GM12878 (cell line): ENCODE measurements at regions not wholly inside any gene's neighbourhood (a gene's known extent, or its start where the extent isn't known, plus 50 kb on each side); places are given as distances from the start of the nearest gene placed in this dataset.

ENCODE experiments used
- ATAC-seq: fragments of 200-7000 bp; cut with Tn5 transposase; 3 replicates; pipeline ENCODE4 v1.9.1; 2020; ENCODE audit warnings: mild to moderate bottlenecking, moderate library complexity
- BruUV-seq: library from RNA; stranded (reverse); fragments of 400-500 nt; replicated peaks from 2 replicates; lab custom pipeline; 2021; lab: Mats Ljungman, UMichigan
- CTCF ChIA-PET: fragments of 300-600 bp; sonication (Branson Sonifier 250); formaldehyde crosslinking; extraction: SDS; loops from one replicate; lab custom pipeline; 2021; ENCODE audit warnings: inconsistent platforms; lab: Yijun Ruan, JAX
- POLR2A ChIA-PET: fragments of 350-600 bp; formaldehyde crosslinking; extraction: SDS; loops from one replicate; lab custom pipeline; 2021; ENCODE audit warnings: inconsistent platforms; lab: Charles Lee
- RAD21 ChIA-PET: fragments of 300-600 bp; sonication (Branson Sonifier 250); formaldehyde crosslinking; loops from one replicate; lab custom pipeline; 2023; ENCODE audit warnings: antibody characterized with exemption; ENCODE audit not compliant: unreplicated experiment; lab: Charles Lee
- SMC1A ChIA-PET: fragments of 300-600 bp; sonication (Branson Sonifier 250); formaldehyde crosslinking; loops from one replicate; lab custom pipeline; 2023; ENCODE audit not compliant: unreplicated experiment, uncharacterized antibody; lab: Charles Lee
- DNase-seq: peaks from one replicate; pipeline ENCODE4 v3.0.0-alpha.2; 2011; ENCODE audit warnings: low read depth, low spot score
- FAIRE-seq: peaks from 3 replicates; lab custom pipeline; 2011; peaks lifted over from hg19 to GRCh38; lab: Jason Lieb, UNC
- H2AFZ ChIP-seq: 2 replicates; pipeline ENCODE4 v1.6.0; 2011; ENCODE audit warnings: low read depth, low read length, control low read depth; ENCODE audit not compliant: control insufficient read depth
- H3K27ac ChIP-seq: 2 replicates; pipeline ENCODE4 v1.5.1; 2011; ENCODE audit warnings: control low read depth; ENCODE audit not compliant: control insufficient read depth, insufficient read depth
- H3K27me3 ChIP-seq, 2 experiments: replicated peaks in 1 of 2; 2 replicates each; pipeline versions ENCODE4 v1.6.0 to v1.6.1; 2011; ENCODE audit warnings: low read length in 1 of 2; ENCODE audit not compliant: control insufficient read depth in 2 of 2, insufficient read depth in 2 of 2
- H3K36me3 ChIP-seq, 2 experiments: 2 replicates each; pipeline ENCODE4 v1.5.1; 2011; ENCODE audit warnings: low read length in 1 of 2; ENCODE audit not compliant: control insufficient read depth in 2 of 2, insufficient read depth in 2 of 2
- H3K4me1 ChIP-seq: 2 replicates; pipeline ENCODE4 v1.6.1; 2011; ENCODE audit warnings: mild to moderate bottlenecking, low read length, moderate library complexity, mixed read lengths; ENCODE audit not compliant: control insufficient read depth, insufficient read depth
- H3K4me2 ChIP-seq: 2 replicates; pipeline ENCODE4 v1.6.0; 2011; ENCODE audit warnings: control low read depth; ENCODE audit not compliant: control insufficient read depth, insufficient read depth
- H3K4me3 ChIP-seq: fragments of 200-600 bp; sonication (generic); 2 replicates; pipeline ENCODE4 v1.5.1; 2016
- H3K79me2 ChIP-seq: 2 replicates; pipeline ENCODE4 v1.6.0; 2011; ENCODE audit warnings: low read length; ENCODE audit not compliant: control insufficient read depth, insufficient read depth
- H3K9ac ChIP-seq: 2 replicates; pipeline ENCODE4 v1.8.0; 2011; ENCODE audit warnings: low read length, control low read depth, mixed read lengths; ENCODE audit not compliant: control insufficient read depth, insufficient read depth
- H3K9me3 ChIP-seq: replicated peaks from 3 replicates; pipeline ENCODE4 v1.5.1; 2011; ENCODE audit warnings: mild to moderate bottlenecking, low read length; ENCODE audit not compliant: control insufficient read depth, insufficient read depth
- H4K20me1 ChIP-seq: 2 replicates; pipeline ENCODE4 v1.6.0; 2011; ENCODE audit not compliant: control insufficient read depth, insufficient read depth
- BRCA1 ChIP-seq: IDR thresholded peaks from 2 replicates; pipeline ENCODE4 v1.6.1; 2011; ENCODE audit warnings: low read depth, low read length, improper control_type of control experiment
- GATAD2B ChIP-seq: fragments of 450-650 bp; conservative IDR thresholded peaks from 2 replicates; pipeline ENCODE4 v1.6.1; 2017; ENCODE audit warnings: low read depth, mild to moderate bottlenecking, moderate library complexity
- NR2F1 ChIP-seq: fragments of 450-650 bp; conservative IDR thresholded peaks from 2 replicates; pipeline ENCODE4 v1.6.1; 2017; ENCODE audit warnings: mild to moderate bottlenecking
- RELA ChIP-seq: fragments of 450-650 bp; IDR thresholded peaks from 2 replicates; pipeline ENCODE4 v1.8.0; 2014; ENCODE audit warnings: borderline replicate concordance; ENCODE audit not compliant: partially characterized antibody
- SIX5 ChIP-seq: IDR thresholded peaks from 2 replicates; pipeline ENCODE4 v1.6.1; 2011; ENCODE audit warnings: mild to moderate bottlenecking, low read depth, low read length, moderate library complexity; ENCODE audit not compliant: severe bottlenecking
- TCF3 ChIP-seq: IDR thresholded peaks from 2 replicates; pipeline ENCODE4 v1.6.1; 2012; ENCODE audit warnings: low read depth, mild to moderate bottlenecking, low read length, borderline replicate concordance; ENCODE audit not compliant: insufficient read depth
- YY1 ChIP-seq: IDR thresholded peaks from 2 replicates; pipeline ENCODE4 v1.6.1; 2011; ENCODE audit warnings: low read depth, mild to moderate bottlenecking, low read length
- WGBS: methylation state at CpG from one replicate; pipeline ENCODE4 v1.1.6; 2016; ENCODE audit warnings: low lambda C conversion rate; ENCODE audit not compliant: insufficient replicate concordance, insufficient coverage; ENCODE audit errors: missing lambda C conversion rate; 5-methylcytosine and 5-hydroxymethylcytosine counted together
- in situ Hi-C: fragments of 300-500 bp; cut with MboI; formaldehyde crosslinking; loops from 9 replicates; pipeline ENCODE4 v1.14.3; 2018; ENCODE audit warnings: mixed read lengths
- intact Hi-C: fragments of 100-400 bp; cut with micrococcal nuclease; formaldehyde crosslinking; loops from one replicate; pipeline ENCODE4 v1.14.2; 2022; ENCODE audit not compliant: unreplicated experiment
- TF ChIP-seq, protein P1 (sequence below): fragments of 150-350 bp; IDR thresholded peaks from 2 replicates; pipeline ENCODE4 v1.6.1; 2016; ENCODE audit warnings: low read depth, low read length

DNA sequence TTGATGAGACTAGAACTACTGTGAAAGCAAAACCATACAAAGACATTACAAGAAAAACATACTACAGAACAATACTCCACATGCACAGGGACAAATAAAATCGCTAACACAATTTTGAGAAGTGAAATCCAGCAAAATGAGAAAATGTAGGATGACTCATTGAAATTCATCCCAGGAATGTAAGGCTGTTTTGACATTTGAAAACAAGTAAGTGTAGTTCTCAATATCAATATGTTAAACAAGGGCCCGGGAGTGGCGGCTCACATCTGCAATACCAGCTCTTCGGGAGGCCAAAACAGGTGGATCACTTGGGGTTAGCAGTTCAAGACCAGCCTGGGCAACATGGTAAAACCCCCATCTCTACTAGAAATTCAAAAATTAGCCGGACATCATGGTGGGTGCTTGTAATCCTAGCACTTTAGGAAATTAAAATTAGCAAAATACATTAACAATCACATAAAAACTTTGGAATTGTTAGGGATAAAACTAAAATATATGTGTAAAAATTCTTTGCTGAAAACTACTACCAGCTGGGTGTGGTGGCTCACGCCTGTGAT is 113.7 kb upstream of the ADARB2 start:
- ChIA-PET SMC1A (interaction anchor here (1.2 kb wide), 1 partner anchor 18 kb away, joined by 3 read pairs; no protein-coding TSS in a partner anchor), POLR2A (no interaction called here), RAD21 (no interaction called here), CTCF (no interaction called here)
- no TSS peak for BruUV-seq
- H3K36me3 ChIP-seq, result no peaks in the 10 kb centered on the region
- WGBS, result 37% methylated on average over 6 of the region's 6 CpGs
- H3K79me2 ChIP-seq, result no peaks in the 10 kb centered on the region
- H3K9me3 ChIP-seq, result no peaks in the 10 kb centered on the region
- H3K4me1 ChIP-seq, result no peaks in the 10 kb centered on the region
- no peak overlapping the region for H3K27ac ChIP-seq
- H3K4me3 ChIP-seq, result no peak overlapping the region
- no peak overlapping the region for H3K9ac ChIP-seq
- no peak overlapping the region for H3K4me2 ChIP-seq
- TF ChIP-seq YY1 (no peak), GATAD2B (no peak), RELA (no peak), BRCA1 (no peak), NR2F1 (no peak), TCF3 (no peak), SIX5 (no peak)
- TF ChIP-seq, protein P1, sequence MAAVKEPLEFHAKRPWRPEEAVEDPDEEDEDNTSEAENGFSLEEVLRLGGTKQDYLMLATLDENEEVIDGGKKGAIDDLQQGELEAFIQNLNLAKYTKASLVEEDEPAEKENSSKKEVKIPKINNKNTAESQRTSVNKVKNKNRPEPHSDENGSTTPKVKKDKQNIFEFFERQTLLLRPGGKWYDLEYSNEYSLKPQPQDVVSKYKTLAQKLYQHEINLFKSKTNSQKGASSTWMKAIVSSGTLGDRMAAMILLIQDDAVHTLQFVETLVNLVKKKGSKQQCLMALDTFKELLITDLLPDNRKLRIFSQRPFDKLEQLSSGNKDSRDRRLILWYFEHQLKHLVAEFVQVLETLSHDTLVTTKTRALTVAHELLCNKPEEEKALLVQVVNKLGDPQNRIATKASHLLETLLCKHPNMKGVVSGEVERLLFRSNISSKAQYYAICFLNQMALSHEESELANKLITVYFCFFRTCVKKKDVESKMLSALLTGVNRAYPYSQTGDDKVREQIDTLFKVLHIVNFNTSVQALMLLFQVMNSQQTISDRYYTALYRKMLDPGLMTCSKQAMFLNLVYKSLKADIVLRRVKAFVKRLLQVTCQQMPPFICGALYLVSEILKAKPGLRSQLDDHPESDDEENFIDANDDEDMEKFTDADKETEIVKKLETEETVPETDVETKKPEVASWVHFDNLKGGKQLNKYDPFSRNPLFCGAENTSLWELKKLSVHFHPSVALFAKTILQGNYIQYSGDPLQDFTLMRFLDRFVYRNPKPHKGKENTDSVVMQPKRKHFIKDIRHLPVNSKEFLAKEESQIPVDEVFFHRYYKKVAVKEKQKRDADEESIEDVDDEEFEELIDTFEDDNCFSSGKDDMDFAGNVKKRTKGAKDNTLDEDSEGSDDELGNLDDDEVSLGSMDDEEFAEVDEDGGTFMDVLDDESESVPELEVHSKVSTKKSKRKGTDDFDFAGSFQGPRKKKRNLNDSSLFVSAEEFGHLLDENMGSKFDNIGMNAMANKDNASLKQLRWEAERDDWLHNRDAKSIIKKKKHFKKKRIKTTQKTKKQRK, result no peak
- no peak overlapping the region for H2AFZ ChIP-seq
- no peaks in the 10 kb centered on the region for H3K27me3 ChIP-seq
- in situ Hi-C loops (no loop called here), intact Hi-C loops (no loop called here)
- ATAC-seq, result no peak
- no peak for DNase-seq
- FAIRE-seq, result no peak
- no peaks in the 10 kb centered on the region for H4K20me1 ChIP-seq
